AG04449 (cell line): ENCODE measurements at regions not wholly inside any gene's neighbourhood (a gene's known extent, or its start where the extent isn't known, plus 50 kb on each side); places are given as distances from the start of the nearest gene placed in this dataset.
"Not testable (repeated sequence)": the region's sequence is repeated elsewhere in the genome, so short reads cannot be mapped to it uniquely, and the experiment has no call there.

Experiments used
- CTCF ChIA-PET: fragments of 350-600 bp; formaldehyde crosslinking; extraction: SDS; loops from one replicate; lab custom pipeline; 2021; ENCODE audit warnings: antibody characterized with exemption; lab: Yijun Ruan, JAX
- POLR2A ChIA-PET: fragments of 400-600, 350-600 bp; formaldehyde crosslinking; extraction: SDS; loops from one replicate; lab custom pipeline; 2020; ENCODE audit warnings: antibody characterized with exemption, inconsistent platforms; lab: Yijun Ruan, JAX
- DNase-seq: peaks from one replicate; pipeline ENCODE4 v3.0.0-alpha.2; 2010; ENCODE audit warnings: low read depth, low spot score
- H3K4me3 ChIP-seq: 2 replicates; pipeline ENCODE4 v1.5.1; 2011; ENCODE audit warnings: low read depth, mild to moderate bottlenecking, control low read depth, low read length
- CTCF ChIP-seq: IDR thresholded peaks from one replicate; pipeline ENCODE4 v1.5.1; 2011; ENCODE audit warnings: mild to moderate bottlenecking, moderate library complexity, low read length, control low read depth, inconsistent platforms; ENCODE audit not compliant: insufficient read depth; ENCODE audit errors: missing control alignments

GRCh38 chr19:28546148-28546685 is 666.7 kb downstream of the UQCRFS1 start:
- no peak for TF ChIP-seq CTCF
- DNase-seq: no peak
- POLR2A ChIA-PET: no interaction called here

GRCh38 chr19:28545397-28545796 is 667.6 kb downstream of the UQCRFS1 start:
- POLR2A ChIA-PET, DNase-seq, CTCF ChIA-PET, H3K4me3 ChIP-seq: not testable (repeated sequence)

More at GRCh38 chr19:28546148-28546685, 666.7 kb downstream of the UQCRFS1 start:
- no peak overlapping the region for H3K4me3 ChIP-seq
- CTCF ChIA-PET: no interaction called here

- ChIA-PET CTCF (no interaction called here), POLR2A (no interaction called here)
- no peak for DNase-seq
- TF ChIP-seq CTCF: no peak
- H3K4me3 ChIP-seq: no peak overlapping the region
Measured at GRCh38 chr19:28544451-28545261, 668.3 kb downstream of the UQCRFS1 start.

GRCh38 chr19:28543244-28543776 is 669.6 kb downstream of the UQCRFS1 start:
- ChIA-PET CTCF (no interaction called here), POLR2A (no interaction called here)
- no peak overlapping the region for H3K4me3 ChIP-seq
- no peak for TF ChIP-seq CTCF
- DNase-seq: no peak

GRCh38 chr19:28542394-28543243 is 670.3 kb downstream of the UQCRFS1 start:
- TF ChIP-seq CTCF: no peak
- POLR2A ChIA-PET: no interaction called here
- CTCF ChIA-PET: no interaction called here
- H3K4me3 ChIP-seq: no peak overlapping the region
- DNase-seq: no peak

- no peak overlapping the region for H3K4me3 ChIP-seq
- ChIA-PET POLR2A (no interaction called here), CTCF (no interaction called here)
- no peak for DNase-seq
- TF ChIP-seq CTCF: no peak
Measured at GRCh38 chr19:28541602-28542393, 671.2 kb downstream of the UQCRFS1 start.
